NB4 (cell line): ENCODE measurements at regions not wholly inside any gene's neighbourhood (a gene's known extent, or its start where the extent isn't known, plus 50 kb on each side); places are given as distances from the start of the nearest gene placed in this dataset.

Experiments
- CTCF ChIP-seq: IDR thresholded peaks from one replicate; pipeline ENCODE4 v1.5.1; 2012; ENCODE audit warnings: low read depth, low read length
- POLR2A ChIP-seq: IDR thresholded peaks from 2 replicates; pipeline ENCODE4 v1.6.1; 2011; ENCODE audit warnings: mild to moderate bottlenecking; ENCODE audit not compliant: insufficient read length; ENCODE audit errors: extremely low read depth
- TF ChIP-seq, protein P1 (sequence below): IDR thresholded peaks from 2 replicates; pipeline ENCODE4 v1.6.1; 2011; ENCODE audit warnings: low read depth, low read length

DNA sequence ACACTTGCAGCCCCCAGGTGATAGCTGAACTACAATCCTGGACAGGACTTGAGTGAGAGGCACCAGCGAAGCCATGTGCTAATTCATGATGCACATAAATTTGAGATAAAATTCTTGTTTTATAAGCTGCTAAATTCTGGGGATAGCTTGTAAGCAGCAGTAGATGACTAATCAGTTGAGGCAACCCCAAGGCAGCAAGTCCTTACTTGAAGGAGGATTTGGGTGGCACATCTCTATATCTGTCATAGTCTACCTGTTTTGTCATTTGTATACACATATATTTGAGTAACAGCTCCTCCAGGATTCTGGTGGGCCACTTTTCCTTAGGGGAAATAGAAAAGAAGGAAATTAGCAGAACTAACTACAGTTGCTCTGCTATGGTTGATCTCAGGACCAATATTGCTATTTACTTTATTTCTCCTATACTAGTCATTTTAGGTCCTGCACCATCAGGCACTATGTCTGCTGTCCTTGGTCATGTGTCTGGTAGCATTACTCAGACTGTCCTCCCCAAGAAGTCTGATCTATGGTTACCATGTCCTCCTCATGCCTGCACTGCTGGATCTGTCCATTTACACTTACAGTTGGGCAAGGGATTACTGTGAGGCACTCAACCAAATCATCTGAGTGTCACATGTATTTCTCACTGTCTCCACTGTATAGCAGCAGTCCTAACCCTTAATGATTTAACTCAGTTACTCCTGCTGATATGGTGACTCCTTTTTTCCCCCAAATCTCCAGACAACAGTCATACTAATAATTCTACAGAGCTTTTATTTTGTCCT, 436.0 kb upstream of the CWC22 start:
- TF ChIP-seq CTCF (no peak), POLR2A (no peak)
- TF ChIP-seq, protein P1, sequence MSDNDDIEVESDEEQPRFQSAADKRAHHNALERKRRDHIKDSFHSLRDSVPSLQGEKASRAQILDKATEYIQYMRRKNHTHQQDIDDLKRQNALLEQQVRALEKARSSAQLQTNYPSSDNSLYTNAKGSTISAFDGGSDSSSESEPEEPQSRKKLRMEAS, result no peak
